ENCODE measurements at regions not wholly inside any gene's neighbourhood (a gene's known extent, or its start where the extent isn't known, plus 50 kb on each side); places are given as distances from the start of the nearest gene placed in this dataset.

GRCh38 chr1:5628416-5628815 lies 363.8 kb downstream of the NPHP4 start:
- TF ChIP-seq POLR2A (IDR thresholded peaks at IDR 0.05) (no peak), CTCF (IDR thresholded peaks at IDR 0.05) (no peak)
